Endometrium (tissue), 2 donors: ENCODE measurements at regions not wholly inside any gene's neighbourhood (a gene's known extent, or its start where the extent isn't known, plus 50 kb on each side); places are given as distances from the start of the nearest gene placed in this dataset.

Source experiments
- FAIRE-seq: peaks from 2 replicates; lab custom pipeline; 2012; peaks lifted over from hg19 to GRCh38; lab: Jason Lieb, UNC
- donor health status: control.
- donor health status: control.

DNA sequence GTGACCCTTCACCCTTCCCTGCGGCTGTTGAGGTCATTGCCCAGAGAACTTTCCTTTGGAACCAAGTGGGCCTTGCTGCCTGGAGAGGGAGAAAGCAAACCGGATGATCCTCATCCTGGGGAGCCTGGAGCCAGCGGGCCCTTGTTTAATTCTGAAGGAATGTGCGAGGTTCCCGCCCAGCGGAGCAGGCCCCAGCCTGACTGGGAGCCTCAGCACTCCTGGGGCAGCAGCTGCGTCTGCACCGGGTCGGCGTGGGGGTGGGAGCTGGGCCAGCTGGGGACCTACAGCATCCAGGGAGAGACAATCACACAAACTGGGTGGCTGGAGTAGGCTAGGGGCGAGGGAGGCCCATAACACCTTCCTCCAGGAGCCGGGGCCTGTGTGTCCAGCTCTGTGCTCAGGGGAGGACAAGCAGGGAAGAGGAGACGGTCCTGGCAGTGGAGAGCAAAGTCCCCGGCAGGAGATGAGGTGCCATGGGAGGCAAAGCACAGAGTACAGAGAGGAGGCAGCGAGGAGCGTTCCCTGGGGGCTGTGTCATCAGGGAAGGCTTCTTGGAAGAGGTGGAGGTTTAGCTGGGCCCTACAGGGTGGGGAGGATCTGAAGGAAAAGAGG is 61.9 kb upstream of the HAAO start:
- FAIRE-seq, result no peak

DNA sequence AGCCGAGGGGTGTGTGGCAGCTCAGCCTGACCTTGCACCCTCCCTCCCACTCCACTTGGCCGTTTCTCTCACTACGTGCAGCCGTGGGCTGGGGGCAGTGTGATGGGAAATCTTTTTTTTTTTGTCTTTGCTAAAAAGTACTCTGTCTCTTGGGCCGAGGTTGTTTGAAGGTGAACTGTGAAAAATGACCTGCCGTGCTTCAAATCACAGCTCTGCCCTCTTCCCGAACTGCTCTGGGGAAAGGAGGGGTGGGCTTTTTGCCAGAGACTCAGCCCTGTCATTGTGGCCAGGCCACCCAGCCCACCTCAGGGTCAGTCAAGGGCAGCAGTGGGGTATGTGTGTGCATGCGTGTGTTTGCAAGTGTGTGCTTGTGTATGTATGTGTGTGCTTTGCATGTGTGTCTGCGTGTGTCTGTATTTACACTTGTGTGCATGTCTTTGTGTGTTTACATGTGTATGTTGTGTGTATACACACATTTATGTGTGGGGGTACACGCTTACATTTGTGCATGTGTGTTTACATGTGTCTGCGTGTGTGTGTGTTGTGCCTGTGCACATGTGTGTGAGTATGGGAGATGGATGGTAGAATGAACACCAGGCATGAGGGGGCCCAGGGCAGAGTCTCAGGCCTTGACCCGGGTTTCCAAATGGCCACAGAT is 61.3 kb upstream of the HAAO start:
- no peak for FAIRE-seq

DNA sequence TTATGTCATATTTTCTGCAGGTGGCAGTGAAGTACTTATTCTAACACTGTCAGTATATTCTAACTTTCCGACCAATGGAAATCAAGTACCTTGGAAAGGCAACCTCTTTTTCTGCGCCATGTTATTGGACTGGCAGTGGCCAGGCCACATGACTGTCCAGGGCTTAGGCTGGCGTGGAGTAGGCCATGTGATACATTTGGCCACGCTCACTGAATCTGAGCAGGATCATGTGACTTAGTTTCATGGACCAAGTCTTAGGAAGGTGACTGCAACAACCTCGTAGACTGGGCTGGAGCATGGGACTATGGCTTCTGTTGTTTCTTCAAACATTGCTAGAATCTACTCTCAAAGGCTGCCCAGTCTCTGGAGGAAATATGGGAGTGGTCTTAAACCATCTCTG is 60.4 kb upstream of the HAAO start:
- FAIRE-seq, result no peak

DNA sequence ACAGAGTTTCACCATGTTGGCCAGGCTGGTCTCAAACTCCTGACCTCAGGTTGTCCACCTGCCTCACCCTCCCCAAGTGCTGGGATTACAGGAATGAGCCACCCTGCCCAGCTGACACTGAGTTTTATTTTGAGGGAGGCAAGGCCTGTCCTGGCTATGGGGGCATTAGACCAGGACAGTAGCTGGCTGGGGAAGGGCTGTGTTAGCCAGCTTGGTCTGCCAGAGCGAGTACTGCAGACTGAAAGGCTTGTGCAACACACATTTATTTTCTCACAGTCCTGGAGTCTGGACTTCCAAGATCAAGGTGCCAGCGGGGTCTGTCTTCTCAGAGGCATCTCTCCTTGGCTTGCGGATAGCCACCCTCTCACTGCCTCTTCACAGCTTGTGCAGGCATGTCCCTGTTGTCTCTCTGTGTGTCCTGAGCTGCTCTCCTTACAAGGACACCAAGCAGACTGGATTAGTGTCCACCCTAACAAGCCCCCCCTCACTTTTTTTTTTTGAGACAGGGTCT is 59.4 kb upstream of the HAAO start:
- no peak for FAIRE-seq

DNA sequence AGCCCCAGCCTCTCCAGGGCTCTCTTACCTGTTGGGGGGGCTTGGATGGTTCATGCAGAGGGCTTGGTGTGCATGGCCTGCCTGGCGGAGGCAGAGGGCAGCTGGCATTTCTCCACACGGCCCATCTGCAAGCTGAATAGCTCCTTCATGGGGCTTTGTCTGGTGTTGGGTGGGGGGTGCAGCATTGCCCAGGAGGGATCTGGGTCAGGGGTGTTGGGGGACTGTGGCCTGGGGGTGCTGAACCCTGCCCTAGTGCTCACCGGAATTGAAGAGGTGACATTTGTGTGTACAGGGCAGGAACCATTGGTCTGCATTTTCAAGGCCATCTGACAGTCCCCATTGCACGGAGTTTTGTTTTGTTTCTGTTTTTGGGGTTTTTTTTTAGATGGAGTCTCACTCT is 58.8 kb upstream of the HAAO start:
- FAIRE-seq, result no peak

DNA sequence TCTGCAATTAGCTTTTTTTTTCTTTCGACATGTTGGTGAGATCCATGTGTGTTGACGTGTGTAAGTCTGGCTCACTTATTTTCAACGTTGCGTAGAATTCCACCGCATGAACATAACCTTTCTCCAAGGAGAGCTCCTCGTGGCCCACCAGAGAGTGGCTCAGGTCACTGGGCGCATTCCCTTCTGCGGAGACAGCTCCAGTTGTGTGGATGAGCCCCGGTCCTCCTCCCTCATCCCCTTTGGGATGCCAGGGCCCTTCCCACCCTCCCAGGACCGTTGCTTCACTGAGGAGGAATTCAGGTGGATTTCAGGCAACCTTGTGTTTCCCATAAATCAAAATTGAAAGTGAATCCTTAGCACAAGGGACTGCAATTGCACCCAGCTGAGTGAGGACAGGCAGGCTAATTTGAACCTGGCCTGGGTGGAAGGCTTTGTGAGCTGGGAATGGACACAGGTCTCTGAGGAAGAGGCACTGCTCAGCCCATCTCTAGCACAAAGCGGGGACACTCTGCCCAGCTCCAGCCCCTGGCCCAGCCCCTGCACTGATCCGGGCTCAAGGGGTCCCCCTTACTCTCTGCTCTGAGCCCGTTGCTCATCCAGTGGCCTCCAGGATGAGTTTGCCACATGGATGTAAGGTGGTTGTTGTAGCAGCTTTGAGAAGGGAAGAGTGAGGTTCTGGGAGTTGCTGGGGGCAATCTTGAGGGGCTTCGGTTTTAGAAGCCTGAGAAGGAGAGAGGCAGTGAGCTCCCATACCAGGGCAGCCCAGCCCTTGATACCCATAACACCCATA is 57.8 kb upstream of the HAAO start:
- FAIRE-seq, result no peak

DNA sequence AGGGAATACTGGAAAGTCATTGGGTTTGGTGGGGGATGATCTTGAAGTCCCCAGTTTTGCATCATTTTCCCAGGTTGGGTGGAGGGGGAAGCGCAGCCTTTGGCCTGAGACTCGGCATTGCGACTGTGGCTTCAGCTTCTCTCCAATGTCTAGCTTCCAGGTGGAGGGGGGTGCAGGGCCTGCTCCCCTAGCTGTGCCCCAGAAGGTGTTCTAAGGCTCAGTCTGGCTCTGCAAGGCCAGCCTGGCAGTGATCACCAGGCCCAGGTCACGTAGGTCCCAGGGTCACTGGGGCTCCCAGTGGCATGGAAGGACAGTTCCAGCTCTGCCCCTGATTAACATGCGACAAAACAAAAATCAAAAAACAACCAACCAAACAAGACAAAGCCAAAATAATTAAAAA is 56.9 kb upstream of the HAAO start:
- no peak for FAIRE-seq

DNA sequence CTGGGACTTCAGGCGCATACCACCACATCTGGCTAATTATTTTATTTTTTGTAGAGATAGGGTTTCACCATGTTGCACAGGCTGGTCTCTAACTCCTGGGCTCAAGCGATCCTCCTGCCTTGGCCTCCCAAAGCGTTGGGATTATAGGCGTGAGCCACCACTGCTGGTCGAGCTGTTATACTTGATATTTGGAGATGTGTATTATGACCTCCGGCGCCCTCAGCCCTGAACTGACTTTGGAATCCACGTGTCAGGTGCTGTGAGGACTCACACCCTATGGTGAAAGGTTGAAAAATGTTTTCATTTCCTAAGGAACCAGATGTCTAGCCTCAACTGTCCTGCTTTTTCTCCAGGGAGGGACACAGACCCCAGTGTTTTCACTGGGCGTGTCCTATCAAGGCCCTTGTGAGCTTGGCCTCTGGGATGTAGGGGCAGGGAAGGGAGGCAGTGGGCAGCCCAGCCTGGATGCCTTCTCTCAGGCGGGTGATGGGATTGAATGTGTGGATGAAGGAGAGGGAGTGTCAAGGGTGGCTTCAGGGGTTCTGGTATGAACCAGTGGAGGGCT is 56.4 kb upstream of the HAAO start:
- no peak for FAIRE-seq

DNA sequence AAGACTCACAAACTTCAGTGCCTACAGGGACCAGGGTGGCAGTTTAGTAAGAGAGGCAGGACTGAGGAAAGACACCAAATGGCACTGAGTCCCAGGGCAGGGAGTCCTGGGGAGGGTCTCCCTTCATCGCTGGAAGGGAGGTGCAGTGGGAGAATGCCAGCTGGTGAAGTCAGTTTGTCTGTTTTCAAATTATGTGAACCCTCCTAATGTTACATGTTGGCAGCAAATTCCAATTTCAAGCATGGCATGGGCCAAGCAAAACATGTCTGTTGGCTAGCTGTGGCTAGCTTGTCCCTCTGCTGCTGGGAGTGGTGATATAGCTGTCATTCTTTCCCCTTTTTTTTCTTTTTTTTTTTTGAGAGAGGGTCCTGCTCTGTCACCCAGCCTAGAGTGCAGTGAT is 55.9 kb upstream of the HAAO start:
- no peak for FAIRE-seq

DNA sequence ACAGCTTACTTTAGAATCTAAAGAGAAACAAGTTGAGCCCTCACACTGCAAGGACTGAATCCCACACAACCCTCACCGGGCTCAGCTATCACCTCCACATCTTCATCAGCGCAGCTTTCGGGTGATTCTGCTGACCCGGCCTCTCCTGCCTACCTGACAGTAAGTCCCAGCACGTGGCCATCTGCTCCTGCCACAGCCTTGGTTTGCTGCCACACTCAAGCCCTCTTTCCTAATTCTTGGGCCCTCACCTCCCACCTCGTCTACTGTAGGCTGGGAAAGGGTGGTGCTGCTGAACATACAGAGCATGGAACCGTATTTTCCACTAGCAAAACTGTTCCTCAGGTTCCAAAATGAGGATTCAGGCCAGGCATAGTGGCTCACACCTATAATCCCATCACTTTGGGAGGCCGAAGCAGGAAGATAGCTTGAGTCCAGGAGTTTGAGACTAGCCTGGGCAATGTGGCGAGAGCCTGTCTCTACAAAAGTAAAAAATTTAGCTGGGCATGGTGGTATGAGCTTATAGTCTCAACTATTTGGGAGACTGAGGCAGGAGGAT is 55.3 kb upstream of the HAAO start:
- FAIRE-seq, result no peak

DNA sequence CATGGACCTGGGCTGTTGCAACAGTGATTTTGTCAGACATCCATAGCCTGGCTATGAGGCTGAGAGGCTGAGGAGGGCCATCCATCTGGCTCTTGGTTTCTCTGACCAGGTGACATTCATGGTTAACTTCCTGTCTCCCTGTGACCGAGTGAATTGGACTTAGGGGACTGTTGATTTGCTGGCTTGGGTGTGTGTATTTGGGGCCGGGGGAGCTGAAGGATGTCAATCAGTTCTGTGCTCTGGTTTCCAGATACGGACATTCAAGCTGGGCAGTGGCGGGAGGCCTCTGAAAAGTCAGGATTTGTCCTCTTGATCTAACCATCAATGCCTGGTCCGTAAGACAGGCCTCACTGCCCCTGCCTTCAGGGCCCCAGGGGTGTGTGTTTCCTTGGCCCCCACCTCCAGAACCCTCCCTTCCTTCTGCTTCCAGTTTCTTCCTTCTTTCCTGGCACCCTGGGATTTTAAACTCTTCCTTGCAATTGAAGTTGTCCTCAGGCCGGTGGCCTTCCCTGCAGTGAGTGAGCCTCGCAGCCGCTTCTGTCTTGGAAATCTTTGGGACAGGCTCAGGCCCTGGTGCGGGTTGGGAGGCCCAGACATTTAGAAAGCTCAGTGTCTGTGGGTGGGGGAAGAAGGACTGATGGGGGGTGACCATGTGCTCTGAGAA is 54.7 kb upstream of the HAAO start:
- no peak for FAIRE-seq

DNA sequence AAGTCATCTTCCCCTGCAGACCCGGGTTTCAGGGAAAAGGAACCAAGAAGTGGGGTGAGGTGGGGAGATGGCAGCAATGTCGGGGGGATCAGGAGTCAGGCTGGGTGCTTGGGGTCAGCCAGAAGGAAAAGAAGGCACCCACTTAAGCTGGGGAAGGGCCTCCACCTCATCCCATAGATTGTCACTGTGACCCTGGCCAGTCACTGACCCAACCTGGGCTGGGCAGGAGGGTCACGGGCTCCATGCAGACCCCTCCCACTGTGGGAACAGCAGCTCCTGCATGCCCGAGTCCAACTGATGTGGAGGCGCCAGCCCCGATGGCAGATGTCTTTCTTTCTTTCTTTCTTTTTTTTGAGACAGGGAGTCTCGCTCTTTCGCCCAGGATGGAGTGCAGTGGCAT is 53.6 kb upstream of the HAAO start:
- no peak for FAIRE-seq

DNA sequence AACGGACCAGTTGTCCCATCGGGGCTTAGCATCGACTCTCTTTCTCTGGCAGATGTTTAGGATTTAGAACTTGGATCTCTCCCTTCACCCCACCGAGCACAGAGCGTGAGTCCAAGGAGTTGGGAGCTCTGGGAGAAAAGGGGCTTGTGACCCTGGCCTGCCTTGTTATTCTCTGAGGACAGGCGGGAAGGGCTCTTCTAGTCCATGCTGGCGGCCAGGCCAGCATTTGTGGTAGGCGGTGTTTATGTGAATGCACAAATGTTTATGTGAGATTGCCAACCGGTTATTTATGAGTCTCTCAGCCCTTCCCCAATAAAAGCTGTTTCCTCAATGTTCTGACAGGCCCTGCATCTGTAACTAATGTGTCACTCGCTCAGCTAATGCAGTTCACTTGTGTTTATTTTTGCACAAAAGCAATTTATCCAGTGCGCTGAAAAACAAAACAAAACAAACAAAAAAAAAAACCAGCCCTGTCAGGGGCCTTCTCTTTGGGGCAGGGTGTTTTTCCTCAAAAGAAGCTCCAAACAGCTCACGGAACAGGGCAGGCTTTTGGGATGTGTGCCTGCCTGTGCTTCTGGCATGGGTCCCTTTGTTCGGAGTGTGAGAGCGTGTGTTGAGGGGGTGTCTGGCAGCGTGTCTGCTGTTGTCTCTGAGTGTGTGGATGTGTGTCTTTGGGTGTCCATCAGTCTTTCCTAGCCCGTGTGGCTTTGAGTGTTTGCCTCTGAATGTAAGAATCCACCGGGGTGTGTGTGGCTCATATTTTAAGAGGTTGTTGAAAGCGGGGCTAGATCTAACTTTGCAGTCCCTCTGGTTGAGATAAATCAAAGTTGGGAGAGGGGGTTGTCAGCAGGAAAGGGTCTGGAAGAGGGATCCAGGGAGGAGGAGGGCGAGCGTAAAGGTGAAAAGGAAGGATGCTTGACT is 52.8 kb upstream of the HAAO start:
- peak; percentile 96 for FAIRE-seq

DNA sequence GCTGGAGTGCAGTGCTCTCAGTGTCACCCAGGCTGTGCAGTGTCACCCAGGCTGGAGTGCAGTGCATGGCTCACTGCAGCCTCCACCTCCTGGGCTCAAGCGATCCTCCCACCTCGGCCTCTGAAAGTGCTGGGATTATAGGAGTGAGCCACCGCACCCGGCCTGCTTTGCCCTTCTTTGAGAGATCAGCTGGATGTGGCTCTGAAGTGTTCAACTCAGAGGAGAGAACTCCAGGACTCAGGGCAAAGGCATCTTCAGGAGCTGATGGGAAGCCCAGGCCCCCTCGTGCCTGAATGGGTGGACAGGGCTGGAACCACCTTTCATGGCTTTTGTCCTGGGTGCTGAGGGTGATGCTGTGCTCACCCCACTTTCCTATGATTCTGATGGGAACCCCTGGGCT is 52.0 kb upstream of the HAAO start:
- no peak for FAIRE-seq

DNA sequence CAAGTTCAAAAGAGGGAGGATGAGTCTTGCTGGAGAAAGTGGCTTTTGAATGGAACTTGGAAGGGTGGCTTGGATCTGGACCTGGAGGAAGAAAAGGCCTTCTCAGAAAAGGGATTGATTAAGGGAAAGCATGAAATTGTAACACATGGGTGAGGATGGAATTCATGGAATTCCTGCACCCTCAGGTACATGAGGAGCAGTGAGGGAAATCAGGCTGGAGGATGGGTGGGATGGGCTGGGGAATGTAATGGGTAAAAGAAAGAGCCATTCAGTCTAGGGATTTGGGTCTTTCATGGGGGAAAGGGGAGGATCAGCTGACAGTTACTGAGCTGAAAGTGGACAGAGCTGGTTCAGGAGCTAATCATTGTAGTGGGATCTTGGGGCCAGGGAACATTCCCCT is 51.2 kb upstream of the HAAO start:
- FAIRE-seq, result no peak

DNA sequence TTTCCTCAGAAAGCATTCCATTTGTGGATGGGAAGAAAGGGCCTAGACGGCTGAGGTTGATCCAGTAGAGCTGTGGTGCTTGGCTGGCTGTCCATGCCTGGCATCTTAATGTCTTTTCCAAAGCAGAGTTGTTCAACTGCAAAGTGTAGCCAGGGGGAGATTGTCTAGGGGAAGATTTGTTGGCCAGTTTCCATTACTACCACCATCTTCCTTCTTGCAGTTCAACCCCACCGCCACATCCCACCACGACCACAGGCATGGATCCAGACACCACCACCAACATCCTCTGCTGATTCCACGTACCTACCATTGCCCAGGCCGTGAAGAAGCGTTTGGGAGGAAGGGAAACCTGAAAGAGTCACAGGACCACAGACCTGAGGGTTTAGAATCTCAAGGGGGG is 50.7 kb upstream of the HAAO start:
- no peak for FAIRE-seq

DNA sequence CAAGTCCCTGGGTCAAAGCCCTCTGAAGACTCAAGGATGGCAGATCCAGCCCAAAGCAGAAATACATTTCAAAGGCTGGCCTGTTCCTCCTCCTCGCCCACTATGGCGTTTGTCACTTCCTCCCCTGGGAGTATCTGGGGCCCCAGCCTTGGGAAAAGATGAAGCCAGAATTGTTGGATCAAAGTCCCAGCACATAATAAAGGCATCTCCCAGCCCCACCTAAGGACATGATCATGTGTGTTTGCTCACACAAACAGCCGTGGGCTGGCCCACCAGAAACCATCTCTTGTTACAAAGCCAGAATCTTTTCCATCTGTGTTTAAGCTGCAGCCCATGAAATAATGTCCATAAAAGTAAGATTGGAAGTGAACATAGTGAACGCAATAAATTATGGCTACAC is 50.1 kb upstream of the HAAO start:
- peak; percentile 87 for FAIRE-seq
